ENCODE measurements at regions not wholly inside any gene's neighbourhood (a gene's known extent, or its start where the extent isn't known, plus 50 kb on each side); places are given as distances from the start of the nearest gene placed in this dataset.

- no peak for TF ChIP-seq CTCF (conservative IDR thresholded peaks at IDR 0.05; ENCODE audit: low read length)
- TF ChIP-seq EZH2phosphoT487 (IDR thresholded peaks at IDR 0.05; ENCODE audit: borderline replicate concordance) = no peak
- Histone ChIP-seq H4K20me1 (ENCODE audit: insufficient read depth, low read length, poor library complexity, severe bottlenecking) (no peaks in the 10 kb centered on the region), H3K79me2 (ENCODE audit: insufficient read depth, low read length) (no peaks in the 10 kb centered on the region), H3K9me2 (replicated peaks; ENCODE audit: low read depth, low read length) (no peaks in the 10 kb centered on the region), H3K4me3 (ENCODE audit: low read length, poor library complexity, severe bottlenecking) (no peak overlapping the region), H3K27me3 (ENCODE audit: insufficient read depth, low read length, poor library complexity, severe bottlenecking) (no peaks in the 10 kb centered on the region), H3F3A (ENCODE audit: low read depth) (no peaks in the 10 kb centered on the region), H3K4me1 (ENCODE audit: insufficient read depth, low read length, poor library complexity, severe bottlenecking) (no peaks in the 10 kb centered on the region), H3K4me2 (ENCODE audit: low read depth, low read length, poor library complexity, severe bottlenecking) (no peak overlapping the region), H3K9me3 (ENCODE audit: insufficient read depth, low read depth, low read length) (no peaks in the 10 kb centered on the region), H3K9ac (ENCODE audit: low read depth, low read length, poor library complexity, severe bottlenecking) (no peak overlapping the region), H2AFZ (ENCODE audit: low read length) (no peak overlapping the region), H3K36me3 (ENCODE audit: insufficient read depth, low read length) (no peaks in the 10 kb centered on the region)
Measured at GRCh38 chr5:133900534-133901270, 67.7 kb downstream of the C5orf15 start.

DNA sequence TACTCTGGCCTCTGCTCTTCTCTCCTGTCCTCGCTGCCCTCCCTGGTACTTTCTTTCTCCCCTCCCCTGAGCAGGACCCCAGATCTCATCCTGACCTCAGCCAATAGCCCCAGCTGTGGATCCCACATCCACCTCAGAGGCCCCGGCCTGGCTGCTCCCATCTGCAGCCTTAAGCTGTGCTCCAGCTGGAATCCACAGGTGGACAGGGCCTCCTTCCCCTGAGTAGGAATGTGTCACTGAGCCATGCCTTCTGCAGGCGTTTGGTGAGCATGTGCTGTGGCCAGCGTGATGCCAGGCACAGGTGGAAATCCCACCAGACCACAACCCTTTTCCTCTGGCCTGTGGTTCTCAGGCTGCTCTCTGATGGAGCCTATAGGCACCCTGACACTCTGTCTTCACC, 68.9 kb downstream of the C5orf15 start:
- Histone ChIP-seq H3K4me3 (ENCODE audit: low read length, poor library complexity, severe bottlenecking) (no peak overlapping the region), H3K36me3 (ENCODE audit: insufficient read depth, low read length) (no peaks in the 10 kb centered on the region), H3K79me2 (ENCODE audit: insufficient read depth, low read length) (no peaks in the 10 kb centered on the region), H3K4me1 (ENCODE audit: insufficient read depth, low read length, poor library complexity, severe bottlenecking) (no peaks in the 10 kb centered on the region), H3K9me3 (ENCODE audit: insufficient read depth, low read depth, low read length) (no peaks in the 10 kb centered on the region), H3K27me3 (ENCODE audit: insufficient read depth, low read length, poor library complexity, severe bottlenecking) (no peaks in the 10 kb centered on the region), H3F3A (ENCODE audit: low read depth) (no peaks in the 10 kb centered on the region), H2AFZ (ENCODE audit: low read length) (no peak overlapping the region), H3K9ac (ENCODE audit: low read depth, low read length, poor library complexity, severe bottlenecking) (no peak overlapping the region), H3K4me2 (ENCODE audit: low read depth, low read length, poor library complexity, severe bottlenecking) (no peak overlapping the region), H3K9me2 (replicated peaks; ENCODE audit: low read depth, low read length) (no peaks in the 10 kb centered on the region), H4K20me1 (ENCODE audit: insufficient read depth, low read length, poor library complexity, severe bottlenecking) (no peaks in the 10 kb centered on the region)
- no peak for TF ChIP-seq CTCF (conservative IDR thresholded peaks at IDR 0.05; ENCODE audit: low read length)
- no peak for TF ChIP-seq EZH2phosphoT487 (IDR thresholded peaks at IDR 0.05; ENCODE audit: borderline replicate concordance)

GRCh38 chr5:133898440-133898839, 70.0 kb downstream of the C5orf15 start:
- H3K27me3 ChIP-seq (ENCODE audit: insufficient read depth, low read length, poor library complexity, severe bottlenecking) = no peaks in the 10 kb centered on the region
- H3K9me3 ChIP-seq (ENCODE audit: insufficient read depth, low read depth, low read length) = no peaks in the 10 kb centered on the region
- no peaks in the 10 kb centered on the region for H3K36me3 ChIP-seq (ENCODE audit: insufficient read depth, low read length)
- H3K4me2 ChIP-seq (ENCODE audit: low read depth, low read length, poor library complexity, severe bottlenecking) = no peak overlapping the region
- no peaks in the 10 kb centered on the region for H4K20me1 ChIP-seq (ENCODE audit: insufficient read depth, low read length, poor library complexity, severe bottlenecking)
- H3K79me2 ChIP-seq (ENCODE audit: insufficient read depth, low read length) = no peaks in the 10 kb centered on the region
- H3K4me3 ChIP-seq (ENCODE audit: low read length, poor library complexity, severe bottlenecking) = no peak overlapping the region
- no peaks in the 10 kb centered on the region for H3K4me1 ChIP-seq (ENCODE audit: insufficient read depth, low read length, poor library complexity, severe bottlenecking)
- no peaks in the 10 kb centered on the region for H3K9me2 ChIP-seq (replicated peaks; ENCODE audit: low read depth, low read length)
- no peak overlapping the region for H3K9ac ChIP-seq (ENCODE audit: low read depth, low read length, poor library complexity, severe bottlenecking)
- TF ChIP-seq CTCF (conservative IDR thresholded peaks at IDR 0.05; ENCODE audit: low read length) = no peak
- TF ChIP-seq EZH2phosphoT487 (IDR thresholded peaks at IDR 0.05; ENCODE audit: borderline replicate concordance) = no peak
- no peak overlapping the region for H2AFZ ChIP-seq (ENCODE audit: low read length)
- H3F3A ChIP-seq (ENCODE audit: low read depth) = no peaks in the 10 kb centered on the region
